Calu3 (cell line): ENCODE measurements at regions not wholly inside any gene's neighbourhood (a gene's known extent, or its start where the extent isn't known, plus 50 kb on each side); places are given as distances from the start of the nearest gene placed in this dataset.

Source experiments
- BruUV-seq: library from RNA; stranded (reverse); fragments of 400-500 nt; replicated peaks from 2 replicates; lab custom pipeline; 2021; lab: Mats Ljungman, UMichigan
- CTCF ChIA-PET: fragments of 300-600 bp; sonication (Branson Sonifier 250); formaldehyde crosslinking; loops from one replicate; lab custom pipeline; 2022; ENCODE audit warnings: antibody characterized with exemption; lab: Charles Lee
- DNase-seq: peaks from one replicate; pipeline ENCODE4 v3.0.0; 2022
- H3K27ac Mint-ChIP-seq: one replicate; pipeline ENCODE4 v1.8.0; 2022; ENCODE audit warnings: mixed read lengths; ENCODE audit not compliant: unreplicated experiment
- H3K27me3 Mint-ChIP-seq: one replicate; pipeline ENCODE4 v1.8.0; 2022; ENCODE audit warnings: mixed read lengths; ENCODE audit not compliant: unreplicated experiment
- H3K36me3 Mint-ChIP-seq: one replicate; pipeline ENCODE4 v1.8.0; 2022; ENCODE audit warnings: mild to moderate bottlenecking, moderate library complexity, mixed read lengths; ENCODE audit not compliant: insufficient read depth, unreplicated experiment
- H3K4me1 Mint-ChIP-seq: one replicate; pipeline ENCODE4 v1.8.0; 2022; ENCODE audit warnings: mild to moderate bottlenecking, low read depth, mixed read lengths; ENCODE audit not compliant: unreplicated experiment
- H3K4me3 Mint-ChIP-seq: one replicate; pipeline ENCODE4 v1.8.0; 2022; ENCODE audit warnings: mild to moderate bottlenecking, low read depth, moderate library complexity, mixed read lengths; ENCODE audit not compliant: unreplicated experiment
- H3K9me3 Mint-ChIP-seq: one replicate; pipeline ENCODE4 v1.8.0; 2022; ENCODE audit warnings: low read depth, mixed read lengths; ENCODE audit not compliant: unreplicated experiment
- CTCF ChIP-seq: fragments of 200-600 bp; IDR thresholded peaks from one replicate; pipeline ENCODE4 v1.8.0; 2022; ENCODE audit warnings: antibody characterized with exemption; ENCODE audit not compliant: unreplicated experiment
- intact Hi-C: fragments of 100-400 bp; cut with micrococcal nuclease; formaldehyde crosslinking; loops from one replicate; pipeline ENCODE4 v1.10.0; 2022; ENCODE audit not compliant: unreplicated experiment

DNA sequence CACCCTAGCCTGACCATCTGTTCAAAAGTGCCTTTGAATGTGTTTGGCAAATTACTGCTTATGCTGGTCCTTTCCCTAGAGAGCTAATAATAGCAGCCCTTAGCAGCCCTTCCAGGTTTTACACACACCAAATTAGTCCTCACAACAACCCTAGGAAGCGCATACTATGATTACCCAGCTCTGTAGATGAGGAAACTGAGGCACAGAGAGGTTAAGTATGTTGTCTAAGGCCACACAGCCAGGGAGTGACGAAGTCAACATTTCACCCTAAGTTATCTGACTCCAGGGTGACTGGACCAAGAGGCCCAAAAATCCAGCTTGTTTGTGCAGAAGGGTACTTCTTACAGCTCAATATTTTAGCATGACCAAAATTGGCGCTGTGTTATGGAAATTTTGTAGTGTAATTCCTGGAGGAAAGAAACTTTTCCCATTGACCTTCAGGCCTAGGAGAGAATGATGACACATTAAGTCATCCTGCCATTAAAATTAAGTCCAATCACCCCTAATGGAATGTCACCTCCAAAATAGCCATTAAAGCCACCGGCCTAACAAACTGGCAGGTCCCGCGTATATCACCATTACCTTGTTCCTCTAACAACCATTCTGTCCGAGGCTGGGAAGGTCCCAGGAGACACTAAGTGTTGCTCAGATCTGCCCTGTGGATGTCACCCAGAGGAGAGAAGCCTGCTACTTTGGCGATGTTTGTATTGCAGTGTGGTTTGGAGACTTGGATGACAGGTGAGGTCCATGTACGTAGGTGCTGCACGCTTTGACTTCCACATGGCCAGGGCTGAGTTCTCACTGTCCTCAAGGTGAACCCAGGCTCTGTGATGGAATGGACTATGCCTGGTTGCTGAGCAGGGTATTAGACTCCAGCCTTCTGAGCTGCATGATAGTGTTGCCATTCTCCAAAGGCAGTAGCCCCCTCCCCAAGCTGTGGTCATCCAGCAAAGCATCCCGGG is 258.3 kb downstream of the TOMM20 start:
- no TSS peak for BruUV-seq
- Mint-ChIP-seq H3K9me3 (no peaks in the 10 kb centered on the region), H3K36me3 (peaks cover 28% of the 10 kb centered on the region), H3K27ac (no peak overlapping the region), H3K4me1 (peaks cover 66% of the 10 kb centered on the region), H3K4me3 (no peak overlapping the region), H3K27me3 (no peaks in the 10 kb centered on the region)
- no peak for DNase-seq
- TF ChIP-seq CTCF, result no peak
- CTCF ChIA-PET, result no interaction called here
- intact Hi-C loops, result loop anchor here (5.0 kb wide), 1 partner anchor 148 kb away; no protein-coding TSS in a partner anchor

DNA sequence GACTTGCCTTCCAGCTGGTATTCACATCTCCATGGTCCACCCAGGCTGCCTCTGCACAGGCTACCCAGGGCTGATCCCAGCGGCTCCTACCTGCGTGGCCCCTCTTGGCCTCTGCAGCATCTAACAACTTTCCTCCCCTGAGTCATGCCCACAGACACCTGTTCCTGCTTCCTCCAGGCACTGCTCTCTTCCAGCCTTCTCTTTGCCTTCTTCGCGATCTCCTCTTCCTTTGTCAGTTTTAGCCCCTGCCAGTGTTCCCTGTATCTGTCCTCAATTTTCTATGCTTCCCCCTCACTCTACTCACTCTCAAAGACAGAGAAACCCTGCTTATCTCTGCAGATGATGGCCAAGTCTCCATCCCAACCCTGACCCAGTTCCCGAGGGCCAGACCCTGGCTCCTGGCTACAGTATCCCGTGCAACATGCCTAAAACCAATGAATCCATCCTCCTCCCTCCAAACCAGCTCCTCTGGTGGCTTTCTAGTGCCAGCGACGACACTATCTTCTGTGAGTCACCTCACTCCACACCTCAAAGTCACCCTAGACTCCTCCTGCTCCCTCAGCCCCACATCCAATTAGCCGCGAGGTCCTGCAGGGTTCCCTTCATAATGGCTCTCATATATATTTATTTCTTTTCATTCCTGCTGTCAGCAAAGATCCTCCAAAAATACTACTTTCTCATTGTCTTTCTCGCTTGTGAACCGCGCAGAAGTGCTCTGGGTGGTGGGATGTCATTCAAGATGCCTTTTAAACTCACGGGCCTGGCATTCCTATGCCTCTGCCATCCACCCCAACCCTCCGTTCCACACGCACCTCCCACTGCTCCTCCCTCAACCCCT is 259.2 kb downstream of the TOMM20 start:
- Mint-ChIP-seq H3K4me1 (peaks cover 57% of the 10 kb centered on the region), H3K27ac (no peak overlapping the region), H3K4me3 (no peak overlapping the region), H3K9me3 (no peaks in the 10 kb centered on the region), H3K36me3 (peaks cover 22% of the 10 kb centered on the region), H3K27me3 (no peaks in the 10 kb centered on the region)
- CTCF ChIA-PET, result no interaction called here
- DNase-seq, result no peak
- intact Hi-C loops, result loop anchor here (5.0 kb wide), 4 partner anchors 97 to 372 kb away; no protein-coding TSS in a partner anchor
- no peak for TF ChIP-seq CTCF
- no TSS peak for BruUV-seq

DNA sequence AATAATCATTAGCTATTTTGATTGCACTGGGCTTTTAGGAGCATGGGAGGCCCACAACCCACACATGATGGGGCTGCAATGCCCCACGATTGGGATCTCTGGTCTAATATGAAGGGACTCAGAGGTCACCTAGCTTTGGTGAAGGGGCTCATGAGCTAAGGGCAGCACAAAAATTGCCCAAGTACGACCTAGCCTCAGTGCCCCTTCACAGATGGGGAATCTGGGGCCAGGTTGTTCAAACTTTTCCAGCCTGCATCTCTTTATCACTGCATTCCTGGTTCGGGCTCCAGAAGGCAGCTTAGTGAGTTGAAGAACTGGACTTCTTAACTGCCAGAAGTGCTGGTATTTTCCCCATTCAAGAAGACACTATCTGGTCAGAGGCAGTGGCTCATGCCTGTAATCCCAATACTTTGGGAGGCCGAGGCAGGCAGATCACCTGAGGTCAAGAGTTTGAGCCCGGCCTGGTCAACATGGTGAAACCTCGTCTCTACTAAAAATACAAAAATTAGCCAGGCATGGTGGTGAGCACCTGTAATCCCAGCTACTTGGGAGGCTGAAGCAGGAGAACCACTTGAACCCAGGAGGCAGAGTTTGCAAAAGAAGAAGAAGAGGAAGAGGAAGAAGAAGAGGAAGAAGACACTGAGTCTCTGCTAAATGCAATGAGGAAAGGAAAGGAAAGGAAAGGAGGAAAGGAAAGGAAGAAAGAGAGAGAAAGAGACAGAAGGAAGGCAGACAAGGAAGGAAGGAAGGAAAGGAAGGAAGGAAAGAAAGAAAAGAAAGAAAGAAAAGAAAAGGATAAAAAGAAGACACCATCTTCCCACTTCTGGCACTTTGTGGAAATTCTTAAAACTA is 258.5 kb upstream of the IRF2BP2 start:
- CTCF ChIA-PET, result no interaction called here
- peaks cover 56% of the 10 kb centered on the region for H3K4me1 Mint-ChIP-seq
- no peak overlapping the region for H3K4me3 Mint-ChIP-seq

More for the DNA sequence above, 258.5 kb upstream of the IRF2BP2 start:
- TF ChIP-seq CTCF, result no peak
- H3K27ac Mint-ChIP-seq, result no peak overlapping the region
- H3K27me3 Mint-ChIP-seq, result no peaks in the 10 kb centered on the region
- no TSS peak for BruUV-seq
- peaks cover 20% of the 10 kb centered on the region for H3K36me3 Mint-ChIP-seq
- H3K9me3 Mint-ChIP-seq, result no peaks in the 10 kb centered on the region
- DNase-seq, result no peak
- intact Hi-C loops, result loop anchor here (5.0 kb wide), 3 partner anchors 96 to 371 kb away; no protein-coding TSS in a partner anchor
